Heart left ventricle (tissue), 16 donors: ENCODE measurements at regions not wholly inside any gene's neighbourhood (a gene's known extent, or its start where the extent isn't known, plus 50 kb on each side); places are given as distances from the start of the nearest gene placed in this dataset.

Source experiments
- ATAC-seq, 4 donors: fragments of 200-7000 bp; cut with Tn5 transposase; one replicate each; pipeline ENCODE4 v1.9.1; 2020 to 2022; ENCODE audit warnings: moderate library complexity in 4 of 4, mild to moderate bottlenecking in 3 of 4, moderate number of reproducible peaks in 1 of 4
- DNase-seq, 5 donors: peaks; one replicate each; pipeline ENCODE4 v3.0.0-alpha.2; 2020
- H3K27ac ChIP-seq, 12 donors: fragments of 200-600 bp; sonication (generic) in 4 of 12; one replicate each; pipeline versions ENCODE4 v1.5.0 to v1.8.0; 2016 to 2022; ENCODE audit warnings: mild to moderate bottlenecking in 2 of 12
- H3K27me3 ChIP-seq, 9 donors: fragments of 200-600 bp; sonication (generic) in 2 of 9; one replicate each; pipeline versions ENCODE4 v1.5.1 to v1.8.0; 2016 to 2022; ENCODE audit warnings: mild to moderate bottlenecking in 3 of 9
- H3K36me3 ChIP-seq, 9 donors: fragments of 200-600 bp; sonication (generic) in 2 of 9; one replicate each; pipeline versions ENCODE4 v1.5.0 to v1.8.0; 2018 to 2022; ENCODE audit warnings: mild to moderate bottlenecking in 2 of 9
- H3K4me1 ChIP-seq, 12 donors: fragments of 200-600 bp; sonication (generic) in 4 of 12; one replicate each; pipeline versions ENCODE4 v1.5.0 to v1.8.0; 2016 to 2022; ENCODE audit warnings: mild to moderate bottlenecking in 3 of 12
- H3K4me3 ChIP-seq, 12 donors: fragments of 200-600 bp; sonication (generic) in 4 of 12; one replicate each; pipeline versions ENCODE4 v1.5.0 to v1.8.0; 2017 to 2022; ENCODE audit warnings: mild to moderate bottlenecking in 9 of 12, moderate library complexity in 4 of 12
- H3K9me3 ChIP-seq, 12 donors: fragments of 200-600 bp; sonication (generic) in 4 of 12; one replicate each; pipeline versions ENCODE4 v1.5.0 to v1.8.0; 2016 to 2022; ENCODE audit warnings: mild to moderate bottlenecking in 1 of 12
- POLR2A ChIP-seq, 2 donors: fragments of 450-650 bp; IDR thresholded peaks; one replicate each; pipeline ENCODE4 v1.6.1; 2017; ENCODE audit warnings: antibody characterized with exemption in 2 of 2, mild to moderate bottlenecking in 2 of 2, moderate library complexity in 2 of 2
- WGBS, 4 donors: extraction: QIAGEN DNeasy Blood & Tissue Kit in 2 of 4; methylation state at CpG; one replicate each; pipeline versions ENCODE4 v1.1.5 to v1.1.7; 2013 to 2018; 5-methylcytosine and 5-hydroxymethylcytosine counted together
- intact Hi-C, 10 donors: fragments of 100-400 bp; cut with DNase I; formaldehyde crosslinking; loops; one replicate each; pipeline versions ENCODE4 v1.11.1 to v1.14.2; 2022
- TF ChIP-seq, protein P1 (sequence below), 12 donors: fragments of 200-600 bp; sonication (generic) in 4 of 12; IDR thresholded peaks; one replicate each; pipeline versions ENCODE4 v1.5.0 to v1.8.0; 2018 to 2022; ENCODE audit warnings: antibody characterized with exemption in 12 of 12, mild to moderate bottlenecking in 5 of 12
- donor health status: ischemic (EF 13 %, LVEDD 7.1; RV severe dilation, severe dysfunction).
- donor health status: healthy with polysubstance abuse.
- donor health status: DM: no; HTN: yes; CAD: no.
- donor health status: DM: no; HTN: no; CAD: no.
- donor health status: ischemic (EF 25% LVEDD 6.9; RV normal size, moderate dysfunction).
- donor health status: ischemic (EF 25% LVEDD 5.7; RV mildly dilated, moderate dysfunction).
- donor health status: healthy.
- donor health status: DM: yes; HTN: yes; CAD: no.
- donor health status: ischemic (EF 35%, LVEDD 5.7; RV mildly dilated, moderate dysfunction).
- donor health status: nonischemic (EF 11% LVEDD 7.7; RV severe dilation, severe dysfunction).
- donor health status: DM: yes; HTN: yes; CAD: no.
- donor health status: PGD.
- donor health status: ischemic (EF 29% LVEDD 5.4; RV normal size, mild dysfunction).
- donor health status: nonischemic (EF 23%, LVEDD 6.1; RV moderate dilation, normal function).

DNA sequence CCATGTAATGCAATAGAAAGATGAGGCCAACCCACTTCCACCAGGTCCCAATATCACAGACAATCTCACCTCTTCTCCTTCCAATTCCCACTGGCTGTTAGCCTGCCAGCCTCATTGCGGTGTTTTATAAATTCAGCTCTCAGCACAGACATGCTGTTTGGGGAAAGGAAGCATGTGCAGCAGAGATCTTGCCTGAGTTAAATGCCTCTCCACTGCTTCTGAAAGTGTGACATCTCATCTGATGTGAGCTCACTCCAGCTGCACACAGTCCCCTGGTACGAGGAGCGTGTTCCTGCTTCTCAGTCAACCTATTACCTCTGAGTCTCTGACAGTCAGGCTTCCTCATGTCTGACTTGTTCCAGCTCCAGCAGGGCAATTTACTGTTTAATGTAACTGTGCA is 122.7 kb upstream of the GUCY1A2 start:
- intact Hi-C loops, result no loop called here
- ATAC-seq, result no peak
- Histone ChIP-seq H3K4me1 (no peaks in the 10 kb centered on the region), H3K27ac (no peak overlapping the region), H3K4me3 (no peak overlapping the region), H3K36me3 (no peaks in the 10 kb centered on the region), H3K27me3 (no peaks in the 10 kb centered on the region), H3K9me3 (peaks cover 0 to 13% (median 0%) of the 10 kb centered on the region in 12 donors)
- TF ChIP-seq POLR2A (IDR thresholded peaks at IDR 0.05), result no peak
- TF ChIP-seq, protein P1, sequence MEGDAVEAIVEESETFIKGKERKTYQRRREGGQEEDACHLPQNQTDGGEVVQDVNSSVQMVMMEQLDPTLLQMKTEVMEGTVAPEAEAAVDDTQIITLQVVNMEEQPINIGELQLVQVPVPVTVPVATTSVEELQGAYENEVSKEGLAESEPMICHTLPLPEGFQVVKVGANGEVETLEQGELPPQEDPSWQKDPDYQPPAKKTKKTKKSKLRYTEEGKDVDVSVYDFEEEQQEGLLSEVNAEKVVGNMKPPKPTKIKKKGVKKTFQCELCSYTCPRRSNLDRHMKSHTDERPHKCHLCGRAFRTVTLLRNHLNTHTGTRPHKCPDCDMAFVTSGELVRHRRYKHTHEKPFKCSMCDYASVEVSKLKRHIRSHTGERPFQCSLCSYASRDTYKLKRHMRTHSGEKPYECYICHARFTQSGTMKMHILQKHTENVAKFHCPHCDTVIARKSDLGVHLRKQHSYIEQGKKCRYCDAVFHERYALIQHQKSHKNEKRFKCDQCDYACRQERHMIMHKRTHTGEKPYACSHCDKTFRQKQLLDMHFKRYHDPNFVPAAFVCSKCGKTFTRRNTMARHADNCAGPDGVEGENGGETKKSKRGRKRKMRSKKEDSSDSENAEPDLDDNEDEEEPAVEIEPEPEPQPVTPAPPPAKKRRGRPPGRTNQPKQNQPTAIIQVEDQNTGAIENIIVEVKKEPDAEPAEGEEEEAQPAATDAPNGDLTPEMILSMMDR (IDR thresholded peaks at IDR 0.05), result no peak
- no peak for DNase-seq
- 55 to 68% (median 61%) methylated on average over 3 of the region's 3 CpGs for WGBS, 4 donors

DNA sequence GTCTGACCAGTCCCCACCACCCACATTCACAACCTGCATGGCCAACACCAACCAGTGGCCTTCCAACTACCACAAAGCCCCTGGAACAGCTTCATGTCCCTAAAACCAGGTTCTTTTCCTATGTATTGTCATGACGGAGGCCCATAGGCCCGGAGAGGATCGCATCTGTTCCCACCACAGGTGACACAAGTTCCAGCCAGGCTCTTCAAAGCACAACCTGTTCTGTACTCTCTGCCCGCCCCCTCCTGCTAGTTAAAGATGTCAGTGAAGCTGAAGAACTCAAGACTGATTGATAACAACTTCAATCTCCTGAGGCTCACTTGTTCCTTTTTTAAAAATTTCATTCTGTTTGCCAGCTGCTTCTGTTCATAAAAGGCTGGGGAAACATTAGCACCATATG is 121.1 kb upstream of the GUCY1A2 start:
- Histone ChIP-seq H3K36me3 (no peaks in the 10 kb centered on the region), H3K27me3 (no peaks in the 10 kb centered on the region), H3K9me3 (peaks cover 0 to 13% (median 0%) of the 10 kb centered on the region in 12 donors), H3K27ac (no peak overlapping the region), H3K4me1 (no peaks in the 10 kb centered on the region), H3K4me3 (no peak overlapping the region)
- 69 to 91% (median 84%) methylated on average over 4 of the region's 4 CpGs for WGBS, 4 donors
- intact Hi-C loops, result no loop called here
- TF ChIP-seq, protein P1 (IDR thresholded peaks at IDR 0.05), result no peak
- no peak for TF ChIP-seq POLR2A (IDR thresholded peaks at IDR 0.05)
- DNase-seq (no peak), ATAC-seq (no peak)

GRCh38 chr11:107136892-107137291 is 118.6 kb upstream of the GUCY1A2 start:
- DNase-seq, result no peak
- intact Hi-C loops, result no loop called here
- no peak for TF ChIP-seq POLR2A (IDR thresholded peaks at IDR 0.05)
- TF ChIP-seq, protein P1 (IDR thresholded peaks at IDR 0.05), result no peak
- H3K4me1 ChIP-seq, result no peaks in the 10 kb centered on the region
- WGBS, 4 donors, result 76 to 88% (median 78%) methylated on average over 2 of the region's 2 CpGs
- no peak for ATAC-seq
- no peak overlapping the region for H3K4me3 ChIP-seq
- no peaks in the 10 kb centered on the region for H3K36me3 ChIP-seq
- H3K27ac ChIP-seq, result no peak overlapping the region
- H3K27me3 ChIP-seq, result no peaks in the 10 kb centered on the region
- peaks cover 0 to 13% (median 0%) of the 10 kb centered on the region in 12 donors for H3K9me3 ChIP-seq

GRCh38 chr11:107131756-107132155 is 113.5 kb upstream of the GUCY1A2 start:
- DNase-seq (no peak), ATAC-seq (no peak)
- Histone ChIP-seq H3K4me1 (no peaks in the 10 kb centered on the region), H3K27ac (no peak overlapping the region), H3K9me3 (peaks cover 0 to 4% (median 0%) of the 10 kb centered on the region in 12 donors), H3K4me3 (no peak overlapping the region), H3K36me3 (no peaks in the 10 kb centered on the region), H3K27me3 (no peaks in the 10 kb centered on the region)
- 36 to 81% (median 76%) methylated on average over 1 of the region's 1 CpG for WGBS, 4 donors
- TF ChIP-seq, protein P1 (IDR thresholded peaks at IDR 0.05), result no peak
- TF ChIP-seq POLR2A (IDR thresholded peaks at IDR 0.05), result no peak
- intact Hi-C loops, result no loop called here
